HCT116 (cell line): ENCODE measurements at regions not wholly inside any gene's neighbourhood (a gene's known extent, or its start where the extent isn't known, plus 50 kb on each side); places are given as distances from the start of the nearest gene placed in this dataset.

Experiments
- ATAC-seq: fragments of 200-7000 bp; cut with Tn5 transposase; 2 replicates; pipeline ENCODE4 v1.9.1; 2020; ENCODE audit warnings: mild to moderate bottlenecking, moderate library complexity
- BruUV-seq: library from RNA; stranded (reverse); fragments of 400-500 nt; replicated peaks from 2 replicates; lab custom pipeline; 2021; lab: Mats Ljungman, UMichigan
- CTCF ChIA-PET: fragments of 300-600 bp; sonication (Branson Sonifier 250); formaldehyde crosslinking; loops from one replicate; lab custom pipeline; 2021; ENCODE audit warnings: antibody characterized with exemption; lab: Charles Lee
- POLR2A ChIA-PET: fragments of 300-600, 350-600 bp; sonication (Branson Sonifier 250); formaldehyde crosslinking; loops from one replicate; lab custom pipeline; 2021; ENCODE audit warnings: antibody characterized with exemption; lab: Charles Lee
- RAD21 ChIA-PET, 2 experiments: fragments of 300-600 bp; sonication (Branson Sonifier 250); formaldehyde crosslinking; loops; one replicate each; lab custom pipeline; 2023; ENCODE audit warnings: low total read pairs in 2 of 2; ENCODE audit not compliant: uncharacterized antibody in 2 of 2, unreplicated experiment in 2 of 2, low non-redundant PET in 1 of 2; lab: Charles Lee
- DNase-seq: peaks from one replicate; pipeline ENCODE4 v3.0.0-alpha.2; 2010; ENCODE audit warnings: low read depth, low spot score
- H2AFZ ChIP-seq: fragments of 200-600 bp; shearing (Covaris generic), sonication (generic); 2 replicates; pipeline ENCODE4 v1.6.1; 2017; ENCODE audit warnings: low read depth, mixed run types, mixed read lengths, antibody characterized with exemption, low read length; ENCODE audit not compliant: poor library complexity, severe bottlenecking
- H3K27ac ChIP-seq: 2 replicates; pipeline ENCODE4 v1.5.1; 2012; ENCODE audit warnings: low read depth, low read length
- H3K27me3 ChIP-seq: fragments of 200-600 bp; sonication (generic); 2 replicates; pipeline ENCODE4 v1.6.1; 2016; ENCODE audit warnings: mixed run types, low read length, mixed read lengths; ENCODE audit not compliant: insufficient read depth
- H3K36me3 ChIP-seq, 2 experiments: fragments of 200-500 bp in 1 of 2; fragments of 200-600 bp in 1 of 2; sonication (Bioruptor generic) in 1 of 2; sonication (generic) in 1 of 2; 2 replicates each; pipeline versions ENCODE4 v1.5.1 to v1.6.1; 2014 to 2016; ENCODE audit warnings: low read length in 2 of 2, inconsistent platforms in 1 of 2, mixed read lengths in 1 of 2, mixed run types in 1 of 2; ENCODE audit not compliant: insufficient read depth in 2 of 2, control insufficient read depth in 1 of 2
- H3K4me1 ChIP-seq, 2 experiments: fragments of 200-600 bp in 1 of 2; sonication (generic) in 1 of 2; 2 replicates each; pipeline versions ENCODE4 v1.5.1 to v1.6.1; 2012 to 2017; ENCODE audit warnings: low read length in 2 of 2, inconsistent platforms in 1 of 2, mild to moderate bottlenecking in 1 of 2, mixed read lengths in 1 of 2, mixed run types in 1 of 2, moderate library complexity in 1 of 2; ENCODE audit not compliant: insufficient read depth in 2 of 2, control insufficient read depth in 1 of 2
- H3K4me2 ChIP-seq: fragments of 200-600 bp; sonication (generic); 2 replicates; pipeline ENCODE4 v1.6.1; 2017; ENCODE audit warnings: mixed run types, low read length, mixed read lengths
- H3K4me3 ChIP-seq, 2 experiments: fragments of 200-600 bp in 1 of 2; sonication (generic) in 1 of 2; replicated peaks in 1 of 2; 2 replicates each; pipeline ENCODE4 v1.5.1; 2011 to 2016; ENCODE audit warnings: low read length in 2 of 2, control low read depth in 1 of 2, low read depth in 1 of 2, mild to moderate bottlenecking in 1 of 2, mixed read lengths in 1 of 2, mixed run types in 1 of 2
- H3K79me2 ChIP-seq: fragments of 200-600 bp; sonication (generic); 2 replicates; pipeline ENCODE4 v1.6.1; 2017; ENCODE audit warnings: mild to moderate bottlenecking, mixed run types, low read length, moderate library complexity, mixed read lengths; ENCODE audit not compliant: insufficient read depth
- H3K9ac ChIP-seq: fragments of 200-600 bp; sonication (generic); 2 replicates; pipeline ENCODE4 v1.6.1; 2016; ENCODE audit warnings: low read length, mixed read lengths
- H3K9me2 ChIP-seq: fragments of 200-600 bp; sonication (generic), shearing (Covaris generic); 2 replicates; pipeline ENCODE4 v1.6.1; 2017; ENCODE audit warnings: mixed run types, mild to moderate bottlenecking, moderate library complexity; ENCODE audit not compliant: insufficient read depth
- H3K9me3 ChIP-seq, 2 experiments: fragments of 200-500 bp in 1 of 2; fragments of 200-600 bp in 1 of 2; sonication (Bioruptor generic) in 1 of 2; sonication (generic) in 1 of 2; 2 replicates each; pipeline ENCODE4 v1.6.1; 2014 to 2017; ENCODE audit warnings: low read length in 2 of 2, mixed read lengths in 2 of 2, inconsistent platforms in 1 of 2, low read depth in 1 of 2, mild to moderate bottlenecking in 1 of 2, mixed run types in 1 of 2, moderate library complexity in 1 of 2; ENCODE audit not compliant: control insufficient read depth in 1 of 2, insufficient read depth in 1 of 2
- H4K20me1 ChIP-seq: fragments of 200-600 bp; sonication (generic), shearing (Covaris generic); 2 replicates; pipeline ENCODE4 v1.6.1; 2017; ENCODE audit warnings: mixed run types, mild to moderate bottlenecking, moderate library complexity; ENCODE audit not compliant: insufficient read depth
- ATF3 ChIP-seq: IDR thresholded peaks from 2 replicates; pipeline ENCODE4 v1.6.1; 2012
- CBX3 ChIP-seq: IDR thresholded peaks from 2 replicates; pipeline ENCODE4 v1.6.1; 2012; ENCODE audit warnings: low read depth
- CEBPB ChIP-seq: IDR thresholded peaks from 2 replicates; pipeline ENCODE4 v1.6.1; 2012; ENCODE audit warnings: low read depth
- CTCF ChIP-seq, 3 experiments: fragments of 200-600 bp in 1 of 3; sonication (generic) in 1 of 3; IDR thresholded peaks in 2 of 3; conservative IDR thresholded peaks in 1 of 3; 2 replicates each; pipeline ENCODE4 v1.5.1; 2012 to 2017; ENCODE audit warnings: low read depth in 2 of 3, low read length in 2 of 3, antibody characterized with exemption in 1 of 3, borderline replicate concordance in 1 of 3, control low read depth in 1 of 3, mild to moderate bottlenecking in 1 of 3, mixed read lengths in 1 of 3, mixed run types in 1 of 3, moderate library complexity in 1 of 3; ENCODE audit not compliant: insufficient read depth in 1 of 3
- ELF1 ChIP-seq: IDR thresholded peaks from 2 replicates; pipeline ENCODE4 v1.6.1; 2012; ENCODE audit warnings: low read depth, borderline replicate concordance
- EZH2 ChIP-seq: fragments of 200-600 bp; sonication (generic); IDR thresholded peaks from 2 replicates; pipeline ENCODE4 v1.6.1; 2017; ENCODE audit warnings: antibody characterized with exemption, mixed run types
- EZH2phosphoT487 ChIP-seq: fragments of 200-600 bp; IDR thresholded peaks from 2 replicates; pipeline ENCODE4 v1.6.1; 2018; ENCODE audit warnings: antibody characterized with exemption, borderline replicate concordance
- FOSL1 ChIP-seq: IDR thresholded peaks from 2 replicates; pipeline ENCODE4 v1.6.1; 2012; ENCODE audit warnings: low read depth
- JUND ChIP-seq: IDR thresholded peaks from 2 replicates; pipeline ENCODE4 v1.6.1; 2012
- MAX ChIP-seq: IDR thresholded peaks from 2 replicates; pipeline ENCODE4 v1.6.1; 2012
- POLR2A ChIP-seq: IDR thresholded peaks from 2 replicates; pipeline ENCODE4 v1.7.0; 2011; ENCODE audit warnings: borderline replicate concordance; ENCODE audit not compliant: insufficient read depth, insufficient read length; ENCODE audit errors: extremely low read depth
- POLR2AphosphoS5 ChIP-seq: IDR thresholded peaks from 2 replicates; pipeline ENCODE4 v1.6.1; 2011; ENCODE audit warnings: mild to moderate bottlenecking, low read depth, low read length, moderate library complexity
- RAD21 ChIP-seq: IDR thresholded peaks from 2 replicates; pipeline ENCODE4 v1.6.1; 2012; ENCODE audit warnings: low read depth, mild to moderate bottlenecking
- REST ChIP-seq: IDR thresholded peaks from 2 replicates; pipeline ENCODE4 v1.6.1; 2012; ENCODE audit warnings: low read depth
- SIN3A ChIP-seq: IDR thresholded peaks from 2 replicates; pipeline ENCODE4 v1.6.1; 2012; ENCODE audit warnings: low read depth
- SRF ChIP-seq: IDR thresholded peaks from 2 replicates; pipeline ENCODE4 v1.6.1; 2012; ENCODE audit warnings: low read depth
- TCF7L2 ChIP-seq: IDR thresholded peaks from 2 replicates; pipeline ENCODE4 v1.7.0; 2011; ENCODE audit warnings: borderline replicate concordance, inconsistent platforms; ENCODE audit not compliant: insufficient read depth, insufficient read length; ENCODE audit errors: extremely low read depth
- YY1 ChIP-seq: IDR thresholded peaks from 2 replicates; pipeline ENCODE4 v1.6.1; 2011; ENCODE audit warnings: low read length, low read depth, moderate library complexity, mild to moderate bottlenecking; ENCODE audit not compliant: insufficient replicate concordance; ENCODE audit errors: extremely low read depth
- ZBTB33 ChIP-seq: IDR thresholded peaks from 2 replicates; pipeline ENCODE4 v1.6.1; 2011; ENCODE audit warnings: mild to moderate bottlenecking, low read length, moderate library complexity; ENCODE audit not compliant: insufficient replicate concordance; ENCODE audit errors: extremely low read depth
- ZNF274 ChIP-seq: fragments of 200-500 bp; sonication (Bioruptor generic); IDR thresholded peaks from 2 replicates; pipeline ENCODE4 v1.6.1; 2014; ENCODE audit warnings: mild to moderate bottlenecking, low read depth, low read length, inconsistent platforms
- intact Hi-C: fragments of 100-400 bp; cut with micrococcal nuclease; formaldehyde crosslinking; loops from 2 replicates; pipeline ENCODE4 v1.10.0; 2022

- POLR2A ChIA-PET = no interaction called here
- no peak overlapping the region for H3K9ac ChIP-seq
- CTCF ChIA-PET = no interaction called here
- no peak for TF ChIP-seq MAX
- no peak for TF ChIP-seq POLR2A
- TF ChIP-seq ATF3 = no peak
- TF ChIP-seq SIN3A = no peak
- no peak for TF ChIP-seq RAD21
- no peak for TF ChIP-seq TCF7L2
- no peak for TF ChIP-seq REST
- TF ChIP-seq JUND = no peak
- TF ChIP-seq CEBPB = no peak
- TF ChIP-seq FOSL1 = no peak
- no peak for TF ChIP-seq ELF1
- no peak for TF ChIP-seq YY1
- TF ChIP-seq CBX3 = no peak
- no peak for TF ChIP-seq CTCF (IDR thresholded peaks at IDR 0.05 in 2 of 3, conservative IDR thresholded peaks at IDR 0.05 in 1 of 3; ENCODE audit: borderline replicate concordance in 1 of 3, insufficient read depth in 1 of 3, low read depth in 2 of 3, low read length in 2 of 3)
- no peak for TF ChIP-seq ZBTB33
- TF ChIP-seq SRF = no peak
- no peak for TF ChIP-seq ZNF274
- TF ChIP-seq POLR2AphosphoS5 = no peak
- no peak for TF ChIP-seq EZH2phosphoT487
- TF ChIP-seq EZH2 = no peak
- no peaks in the 10 kb centered on the region for H3K9me3 ChIP-seq
- no peak for ATAC-seq
- H3K27ac ChIP-seq = no peak overlapping the region
- no peaks in the 10 kb centered on the region for H3K9me2 ChIP-seq
- BruUV-seq = no TSS peak
- no peaks in the 10 kb centered on the region for H4K20me1 ChIP-seq
- DNase-seq = no peak
- RAD21 ChIA-PET = no interaction called here
- no peaks in the 10 kb centered on the region for H3K79me2 ChIP-seq
- H2AFZ ChIP-seq = no peak overlapping the region
- intact Hi-C loops = no loop called here
- H3K36me3 ChIP-seq = no peaks in the 10 kb centered on the region
- no peak overlapping the region for H3K4me2 ChIP-seq
- H3K27me3 ChIP-seq = no peaks in the 10 kb centered on the region
- H3K4me1 ChIP-seq = no peaks in the 10 kb centered on the region
- H3K4me3 ChIP-seq = no peak overlapping the region
These were observed 108.6 kb downstream of the ZMAT1 start for GRCh38 chrX:101823236-101823635.
